Hypothalamus (tissue), 51 donors: ENCODE measurements at regions not wholly inside any gene's neighbourhood (a gene's known extent, or its start where the extent isn't known, plus 50 kb on each side); places are given as distances from the start of the nearest gene placed in this dataset.

ENCODE experiments used
- DNase-seq, 51 donors: peaks; one replicate each; lab custom pipeline; 2025; lab: John Stamatoyannopoulos, UW

GRCh38 chr6:156652231-156652750 lies 124.9 kb upstream of the ARID1B start:
- DNase-seq: no peak

- no peak for DNase-seq
These were observed 125.7 kb upstream of the ARID1B start for GRCh38 chr6:156651486-156651885.

GRCh38 chr6:156650896-156651390 lies 126.2 kb upstream of the ARID1B start:
- DNase-seq: no peak

GRCh38 chr6:156648616-156649015 lies 128.6 kb upstream of the ARID1B start:
- DNase-seq: no peak

GRCh38 chr6:156647991-156648390 lies 129.2 kb upstream of the ARID1B start:
- DNase-seq: no peak

- DNase-seq: no peak
These were observed 129.9 kb upstream of the ARID1B start for GRCh38 chr6:156647140-156647784.

- no peak for DNase-seq
These were observed 130.7 kb upstream of the ARID1B start for GRCh38 chr6:156646496-156646895.

- DNase-seq: no peak
These were observed 132.1 kb upstream of the ARID1B start for GRCh38 chr6:156645097-156645496.

GRCh38 chr6:156639009-156639721 lies 138.0 kb upstream of the ARID1B start:
- DNase-seq: no peak

GRCh38 chr6:156638581-156638980 lies 138.6 kb upstream of the ARID1B start:
- DNase-seq: no peak

- DNase-seq: peak in 1 of 51 donors; percentile 9
These were observed 142.2 kb upstream of the ARID1B start for GRCh38 chr6:156634951-156635371.

- DNase-seq: no peak
These were observed 143.1 kb upstream of the ARID1B start for GRCh38 chr6:156634048-156634447.

- DNase-seq: no peak
These were observed 143.9 kb upstream of the ARID1B start for GRCh38 chr6:156633291-156633690.

GRCh38 chr6:156630613-156631302 lies 146.4 kb upstream of the ARID1B start:
- no peak for DNase-seq

GRCh38 chr6:156628805-156629204 lies 148.4 kb upstream of the ARID1B start:
- DNase-seq: no peak

- DNase-seq: no peak
These were observed 149.7 kb upstream of the ARID1B start for GRCh38 chr6:156627524-156627923.

GRCh38 chr6:156622185-156622584 lies 155.0 kb upstream of the ARID1B start:
- DNase-seq: no peak

- no peak for DNase-seq
These were observed 156.8 kb upstream of the ARID1B start for GRCh38 chr6:156620331-156620730.

GRCh38 chr6:156618600-156619205 lies 158.5 kb upstream of the ARID1B start:
- no peak for DNase-seq

- no peak for DNase-seq
These were observed 159.2 kb upstream of the ARID1B start for GRCh38 chr6:156617941-156618340.

- no peak for DNase-seq
These were observed 159.8 kb upstream of the ARID1B start for GRCh38 chr6:156617376-156617775.
